Esophagus muscularis mucosa (tissue), 3 donors: ENCODE measurements at regions not wholly inside any gene's neighbourhood (a gene's known extent, or its start where the extent isn't known, plus 50 kb on each side); places are given as distances from the start of the nearest gene placed in this dataset.

ENCODE experiments used
- POLR2A ChIP-seq: fragments of 450-650 bp; IDR thresholded peaks from one replicate; pipeline ENCODE4 v1.6.1; 2017; ENCODE audit warnings: antibody characterized with exemption, moderate library complexity, mild to moderate bottlenecking, low read depth
- TF ChIP-seq, protein P1 (sequence below), 3 experiments: fragments of 200-600 bp in 2 of 3; fragments of 450-650 bp in 1 of 3; sonication (generic) in 2 of 3; IDR thresholded peaks; one replicate each; pipeline ENCODE4 v1.5.1; 2017 to 2019; ENCODE audit warnings: antibody characterized with exemption in 3 of 3, mild to moderate bottlenecking in 2 of 3, moderate library complexity in 1 of 3

GRCh38 chr10:8130973-8131911 is 76.8 kb downstream of the GATA3 start:
- TF ChIP-seq, protein P1, sequence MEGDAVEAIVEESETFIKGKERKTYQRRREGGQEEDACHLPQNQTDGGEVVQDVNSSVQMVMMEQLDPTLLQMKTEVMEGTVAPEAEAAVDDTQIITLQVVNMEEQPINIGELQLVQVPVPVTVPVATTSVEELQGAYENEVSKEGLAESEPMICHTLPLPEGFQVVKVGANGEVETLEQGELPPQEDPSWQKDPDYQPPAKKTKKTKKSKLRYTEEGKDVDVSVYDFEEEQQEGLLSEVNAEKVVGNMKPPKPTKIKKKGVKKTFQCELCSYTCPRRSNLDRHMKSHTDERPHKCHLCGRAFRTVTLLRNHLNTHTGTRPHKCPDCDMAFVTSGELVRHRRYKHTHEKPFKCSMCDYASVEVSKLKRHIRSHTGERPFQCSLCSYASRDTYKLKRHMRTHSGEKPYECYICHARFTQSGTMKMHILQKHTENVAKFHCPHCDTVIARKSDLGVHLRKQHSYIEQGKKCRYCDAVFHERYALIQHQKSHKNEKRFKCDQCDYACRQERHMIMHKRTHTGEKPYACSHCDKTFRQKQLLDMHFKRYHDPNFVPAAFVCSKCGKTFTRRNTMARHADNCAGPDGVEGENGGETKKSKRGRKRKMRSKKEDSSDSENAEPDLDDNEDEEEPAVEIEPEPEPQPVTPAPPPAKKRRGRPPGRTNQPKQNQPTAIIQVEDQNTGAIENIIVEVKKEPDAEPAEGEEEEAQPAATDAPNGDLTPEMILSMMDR (IDR thresholded peaks at IDR 0.05): no peak
- TF ChIP-seq POLR2A: no peak
